Neural progenitor cell (in vitro differentiated cells): ENCODE measurements at regions not wholly inside any gene's neighbourhood (a gene's known extent, or its start where the extent isn't known, plus 50 kb on each side); places are given as distances from the start of the nearest gene placed in this dataset.

Experiments
- EZH2phosphoT487 ChIP-seq: fragments of 200-600 bp; sonication (generic); IDR thresholded peaks from 2 replicates; pipeline ENCODE4 v1.6.1; 2017; ENCODE audit warnings: antibody characterized with exemption
- TF ChIP-seq, protein P1 (sequence below): fragments of 200-600 bp; sonication (generic); IDR thresholded peaks from 2 replicates; pipeline ENCODE4 v1.5.1; 2017; ENCODE audit warnings: antibody characterized with exemption, mild to moderate bottlenecking

DNA sequence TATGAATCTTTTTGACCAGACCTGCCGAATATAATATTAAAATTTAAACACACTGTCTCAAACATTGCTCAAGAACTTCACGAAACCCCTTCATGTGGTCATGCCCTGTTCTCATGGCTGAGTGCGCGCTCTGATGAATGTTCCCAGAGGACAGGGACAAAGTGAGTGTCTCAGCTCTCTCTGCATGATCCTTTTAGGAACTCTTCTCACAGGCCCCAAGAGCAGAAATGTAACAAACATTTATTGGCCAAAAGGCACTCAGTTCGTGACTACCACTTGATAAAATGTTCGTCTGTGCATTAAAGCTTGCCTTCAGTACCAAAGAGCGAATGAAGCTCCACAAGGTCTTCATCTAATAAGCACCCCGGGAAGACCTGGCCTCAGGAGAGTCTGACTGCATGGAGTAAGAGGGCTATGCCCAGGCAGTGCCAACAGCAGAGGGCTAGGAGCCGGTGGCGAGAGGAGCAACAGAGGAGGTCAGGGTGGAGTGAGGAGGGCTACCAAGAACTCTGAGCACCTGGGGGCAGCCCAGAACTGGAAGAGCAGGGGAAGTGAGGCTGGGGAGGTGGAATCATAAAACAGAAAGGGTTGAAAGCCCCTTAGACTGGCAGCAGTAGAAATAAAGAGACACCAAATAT is 171.1 kb downstream of the RHOU start:
- TF ChIP-seq, protein P1, sequence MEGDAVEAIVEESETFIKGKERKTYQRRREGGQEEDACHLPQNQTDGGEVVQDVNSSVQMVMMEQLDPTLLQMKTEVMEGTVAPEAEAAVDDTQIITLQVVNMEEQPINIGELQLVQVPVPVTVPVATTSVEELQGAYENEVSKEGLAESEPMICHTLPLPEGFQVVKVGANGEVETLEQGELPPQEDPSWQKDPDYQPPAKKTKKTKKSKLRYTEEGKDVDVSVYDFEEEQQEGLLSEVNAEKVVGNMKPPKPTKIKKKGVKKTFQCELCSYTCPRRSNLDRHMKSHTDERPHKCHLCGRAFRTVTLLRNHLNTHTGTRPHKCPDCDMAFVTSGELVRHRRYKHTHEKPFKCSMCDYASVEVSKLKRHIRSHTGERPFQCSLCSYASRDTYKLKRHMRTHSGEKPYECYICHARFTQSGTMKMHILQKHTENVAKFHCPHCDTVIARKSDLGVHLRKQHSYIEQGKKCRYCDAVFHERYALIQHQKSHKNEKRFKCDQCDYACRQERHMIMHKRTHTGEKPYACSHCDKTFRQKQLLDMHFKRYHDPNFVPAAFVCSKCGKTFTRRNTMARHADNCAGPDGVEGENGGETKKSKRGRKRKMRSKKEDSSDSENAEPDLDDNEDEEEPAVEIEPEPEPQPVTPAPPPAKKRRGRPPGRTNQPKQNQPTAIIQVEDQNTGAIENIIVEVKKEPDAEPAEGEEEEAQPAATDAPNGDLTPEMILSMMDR: no peak
- TF ChIP-seq EZH2phosphoT487: no peak
